HL-60 (cell line): ENCODE measurements at regions not wholly inside any gene's neighbourhood (a gene's known extent, or its start where the extent isn't known, plus 50 kb on each side); places are given as distances from the start of the nearest gene placed in this dataset.

Experiments used
- DNase-seq, 2 experiments: peaks; one replicate each; pipeline ENCODE4 v3.0.0-alpha.2; 2010 to 2020; ENCODE audit warnings: low read depth in 1 of 2, low spot score in 1 of 2
- H3K27ac ChIP-seq: fragments of 250-450 bp; sonication (Bioruptor Pico); replicated peaks from 2 replicates; pipeline ENCODE4 v1.5.1; 2020; ENCODE audit warnings: mild to moderate bottlenecking, moderate library complexity
- H3K27me3 ChIP-seq: fragments of 250-450 bp; sonication (Bioruptor Pico); 2 replicates; pipeline ENCODE4 v1.5.1; 2021; ENCODE audit warnings: mild to moderate bottlenecking, moderate library complexity; ENCODE audit not compliant: insufficient read depth, poor library complexity, severe bottlenecking
- H3K4me3 ChIP-seq: replicated peaks from 2 replicates; pipeline ENCODE4 v1.5.1; 2011; ENCODE audit warnings: mild to moderate bottlenecking, control low read depth, low read length; ENCODE audit not compliant: insufficient read depth
- GABPA ChIP-seq: IDR thresholded peaks from 2 replicates; pipeline ENCODE4 v1.6.1; 2012; ENCODE audit warnings: low read depth
- POLR2AphosphoS5 ChIP-seq: IDR thresholded peaks from 2 replicates; pipeline ENCODE4 v1.6.1; 2012; ENCODE audit warnings: low read depth
- REST ChIP-seq: IDR thresholded peaks from 2 replicates; pipeline ENCODE4 v1.6.1; 2012; ENCODE audit warnings: low read depth; ENCODE audit not compliant: insufficient replicate concordance
- SPI1 ChIP-seq: IDR thresholded peaks from 2 replicates; pipeline ENCODE4 v1.6.1; 2012; ENCODE audit warnings: low read depth, mild to moderate bottlenecking, borderline replicate concordance
- TF ChIP-seq, protein P1 (sequence below): IDR thresholded peaks from one replicate; pipeline ENCODE4 v1.5.1; 2011; ENCODE audit warnings: low read length, control low read depth, inconsistent platforms; ENCODE audit not compliant: insufficient read depth

- DNase-seq = no peak
- no peak overlapping the region for H3K4me3 ChIP-seq
- H3K27ac ChIP-seq = no peak overlapping the region
- TF ChIP-seq, protein P1, sequence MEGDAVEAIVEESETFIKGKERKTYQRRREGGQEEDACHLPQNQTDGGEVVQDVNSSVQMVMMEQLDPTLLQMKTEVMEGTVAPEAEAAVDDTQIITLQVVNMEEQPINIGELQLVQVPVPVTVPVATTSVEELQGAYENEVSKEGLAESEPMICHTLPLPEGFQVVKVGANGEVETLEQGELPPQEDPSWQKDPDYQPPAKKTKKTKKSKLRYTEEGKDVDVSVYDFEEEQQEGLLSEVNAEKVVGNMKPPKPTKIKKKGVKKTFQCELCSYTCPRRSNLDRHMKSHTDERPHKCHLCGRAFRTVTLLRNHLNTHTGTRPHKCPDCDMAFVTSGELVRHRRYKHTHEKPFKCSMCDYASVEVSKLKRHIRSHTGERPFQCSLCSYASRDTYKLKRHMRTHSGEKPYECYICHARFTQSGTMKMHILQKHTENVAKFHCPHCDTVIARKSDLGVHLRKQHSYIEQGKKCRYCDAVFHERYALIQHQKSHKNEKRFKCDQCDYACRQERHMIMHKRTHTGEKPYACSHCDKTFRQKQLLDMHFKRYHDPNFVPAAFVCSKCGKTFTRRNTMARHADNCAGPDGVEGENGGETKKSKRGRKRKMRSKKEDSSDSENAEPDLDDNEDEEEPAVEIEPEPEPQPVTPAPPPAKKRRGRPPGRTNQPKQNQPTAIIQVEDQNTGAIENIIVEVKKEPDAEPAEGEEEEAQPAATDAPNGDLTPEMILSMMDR = no peak
- TF ChIP-seq GABPA = no peak
- TF ChIP-seq POLR2AphosphoS5 = no peak
- no peak for TF ChIP-seq REST
- no peak for TF ChIP-seq SPI1
- no peaks in the 10 kb centered on the region for H3K27me3 ChIP-seq
Observed at GRCh38 chr1:30399026-30399425, 324.4 kb downstream of the MATN1 start.

DNA sequence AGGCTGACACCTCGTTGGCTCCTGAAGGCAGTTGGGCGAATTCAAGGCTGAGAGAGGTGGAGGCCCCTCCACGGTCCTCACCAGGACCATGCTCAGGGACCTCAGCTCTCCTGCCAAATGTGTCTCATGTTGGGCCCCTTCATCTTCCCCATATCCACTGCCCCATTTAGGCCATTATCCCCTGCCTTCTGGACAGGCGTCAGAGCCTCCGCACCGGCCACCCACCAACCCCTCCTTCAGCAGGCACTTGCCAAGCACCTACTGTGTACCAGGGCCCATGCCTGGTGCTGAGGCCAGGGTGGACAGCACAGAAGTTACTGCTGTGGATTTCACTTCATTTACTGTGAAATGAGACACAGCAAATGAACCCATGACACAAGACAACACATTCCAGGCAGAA, 325.8 kb downstream of the MATN1 start:
- Histone ChIP-seq H3K27ac (no peak overlapping the region), H3K4me3 (no peak overlapping the region), H3K27me3 (no peaks in the 10 kb centered on the region)
- TF ChIP-seq REST = no peak
- TF ChIP-seq SPI1 = no peak
- TF ChIP-seq POLR2AphosphoS5 = no peak
- TF ChIP-seq, protein P1 = no peak
- no peak for TF ChIP-seq GABPA
- no peak for DNase-seq

GRCh38 chr1:30395631-30396030, 327.8 kb downstream of the MATN1 start:
- no peak overlapping the region for H3K27ac ChIP-seq
- H3K4me3 ChIP-seq = no peak overlapping the region
- TF ChIP-seq, protein P1 = no peak
- TF ChIP-seq GABPA (no peak), REST (no peak), SPI1 (no peak), POLR2AphosphoS5 (no peak)
- DNase-seq = no peak
- no peaks in the 10 kb centered on the region for H3K27me3 ChIP-seq
